C4-2B (cell line): ENCODE measurements at regions not wholly inside any gene's neighbourhood (a gene's known extent, or its start where the extent isn't known, plus 50 kb on each side); places are given as distances from the start of the nearest gene placed in this dataset.

Source experiments
- H3K27ac ChIP-seq: fragments of 450-650 bp; 2 replicates; pipeline ENCODE4 v1.5.1; 2017
- ZFX ChIP-seq: fragments of 450-650 bp; IDR thresholded peaks from 2 replicates; pipeline ENCODE4 v1.6.1; 2017
- TF ChIP-seq, protein P1 (sequence below): fragments of 450-650 bp; conservative IDR thresholded peaks from 2 replicates; pipeline ENCODE4 v1.5.1; 2017; ENCODE audit warnings: mild to moderate bottlenecking

DNA sequence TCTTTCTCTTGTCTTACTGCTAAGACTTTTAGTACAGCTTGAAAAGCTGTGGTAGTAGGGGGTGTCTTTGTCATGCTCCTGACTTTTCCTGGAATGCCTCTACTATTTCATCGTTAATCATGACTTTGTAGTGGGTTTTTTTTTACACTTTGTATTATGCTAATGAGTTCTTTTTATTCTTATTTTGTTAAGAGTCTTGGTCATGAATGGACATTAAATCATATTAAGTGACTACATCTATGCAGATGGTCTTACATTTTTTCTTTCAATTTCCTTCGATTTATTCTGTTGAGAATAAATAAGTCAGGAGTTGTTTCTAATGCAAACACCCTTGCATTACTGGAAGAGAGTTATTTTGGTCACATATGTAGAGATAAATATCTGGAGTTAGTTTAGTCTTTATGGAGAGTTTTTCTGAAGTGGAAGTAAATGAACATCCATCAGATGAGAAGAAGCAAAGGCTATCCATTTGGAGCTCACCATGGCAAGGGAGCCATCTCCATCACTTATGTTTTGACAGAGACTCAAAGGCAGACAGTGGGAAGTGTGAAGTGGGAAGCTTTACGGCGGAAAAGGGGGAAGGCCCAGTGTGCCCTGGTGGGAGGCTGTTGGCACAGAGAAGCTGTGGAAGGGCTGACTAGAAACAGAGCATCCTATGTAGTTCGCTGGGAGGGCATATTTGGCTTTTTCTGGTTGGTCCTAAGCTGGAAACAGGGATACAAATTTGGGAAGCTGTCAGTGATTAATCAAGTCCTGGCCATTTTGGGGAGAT is 73.1 kb upstream of the PRR23E start:
- H3K27ac ChIP-seq, result no peak overlapping the region
- no peak for TF ChIP-seq ZFX
- TF ChIP-seq, protein P1, sequence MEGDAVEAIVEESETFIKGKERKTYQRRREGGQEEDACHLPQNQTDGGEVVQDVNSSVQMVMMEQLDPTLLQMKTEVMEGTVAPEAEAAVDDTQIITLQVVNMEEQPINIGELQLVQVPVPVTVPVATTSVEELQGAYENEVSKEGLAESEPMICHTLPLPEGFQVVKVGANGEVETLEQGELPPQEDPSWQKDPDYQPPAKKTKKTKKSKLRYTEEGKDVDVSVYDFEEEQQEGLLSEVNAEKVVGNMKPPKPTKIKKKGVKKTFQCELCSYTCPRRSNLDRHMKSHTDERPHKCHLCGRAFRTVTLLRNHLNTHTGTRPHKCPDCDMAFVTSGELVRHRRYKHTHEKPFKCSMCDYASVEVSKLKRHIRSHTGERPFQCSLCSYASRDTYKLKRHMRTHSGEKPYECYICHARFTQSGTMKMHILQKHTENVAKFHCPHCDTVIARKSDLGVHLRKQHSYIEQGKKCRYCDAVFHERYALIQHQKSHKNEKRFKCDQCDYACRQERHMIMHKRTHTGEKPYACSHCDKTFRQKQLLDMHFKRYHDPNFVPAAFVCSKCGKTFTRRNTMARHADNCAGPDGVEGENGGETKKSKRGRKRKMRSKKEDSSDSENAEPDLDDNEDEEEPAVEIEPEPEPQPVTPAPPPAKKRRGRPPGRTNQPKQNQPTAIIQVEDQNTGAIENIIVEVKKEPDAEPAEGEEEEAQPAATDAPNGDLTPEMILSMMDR, result no peak

GRCh38 chr3:127120851-127121647 is 71.9 kb upstream of the PRR23E start:
- TF ChIP-seq, protein P1, result no peak
- no peak for TF ChIP-seq ZFX
- H3K27ac ChIP-seq, result no peak overlapping the region

DNA sequence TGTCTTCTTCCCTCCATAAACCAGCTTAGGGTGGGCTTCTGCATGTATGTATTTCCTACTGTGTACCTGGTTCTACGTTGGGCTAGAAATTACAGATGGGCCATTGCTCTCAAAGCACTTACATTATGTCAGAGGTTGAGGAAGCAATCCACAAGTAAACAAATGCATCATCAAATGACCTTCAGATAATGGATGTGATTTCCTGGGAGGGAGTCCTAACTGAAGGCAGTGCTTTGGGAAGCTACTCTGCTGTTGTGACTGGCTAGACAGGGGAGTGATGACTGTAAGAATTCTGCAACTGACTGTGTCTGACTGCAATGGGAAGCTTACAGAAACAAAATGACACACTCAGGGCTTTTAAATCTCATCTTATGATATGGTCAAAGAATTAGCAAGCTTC is 71.0 kb upstream of the PRR23E start:
- TF ChIP-seq, protein P1, result no peak
- no peak for TF ChIP-seq ZFX
- H3K27ac ChIP-seq, result no peak overlapping the region

DNA sequence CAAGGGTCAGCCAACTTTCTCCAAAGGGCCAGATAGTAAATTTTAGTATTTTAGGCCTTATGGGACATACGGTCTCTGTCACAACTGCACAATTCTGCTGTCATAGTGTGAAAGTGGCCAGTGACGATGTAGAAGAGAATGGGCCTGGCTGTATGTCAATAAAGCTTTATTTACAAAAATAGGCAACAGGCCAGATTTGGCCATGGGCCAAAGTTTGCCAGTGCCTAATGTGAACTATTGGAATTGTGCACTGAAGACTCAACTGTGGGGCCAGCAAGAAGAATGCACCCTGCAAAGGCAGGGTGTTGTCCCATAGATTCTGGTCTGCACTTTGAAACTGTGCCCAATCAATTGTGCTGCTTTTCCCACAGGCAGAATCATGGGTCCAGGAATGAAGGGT is 69.4 kb upstream of the PRR23E start:
- TF ChIP-seq, protein P1, result no peak
- TF ChIP-seq ZFX, result no peak
- H3K27ac ChIP-seq, result no peak overlapping the region

- no peak overlapping the region for H3K27ac ChIP-seq
- no peak for TF ChIP-seq ZFX
- TF ChIP-seq, protein P1, result no peak
Measured at GRCh38 chr3:127124120-127124519, 68.8 kb upstream of the PRR23E start.

DNA sequence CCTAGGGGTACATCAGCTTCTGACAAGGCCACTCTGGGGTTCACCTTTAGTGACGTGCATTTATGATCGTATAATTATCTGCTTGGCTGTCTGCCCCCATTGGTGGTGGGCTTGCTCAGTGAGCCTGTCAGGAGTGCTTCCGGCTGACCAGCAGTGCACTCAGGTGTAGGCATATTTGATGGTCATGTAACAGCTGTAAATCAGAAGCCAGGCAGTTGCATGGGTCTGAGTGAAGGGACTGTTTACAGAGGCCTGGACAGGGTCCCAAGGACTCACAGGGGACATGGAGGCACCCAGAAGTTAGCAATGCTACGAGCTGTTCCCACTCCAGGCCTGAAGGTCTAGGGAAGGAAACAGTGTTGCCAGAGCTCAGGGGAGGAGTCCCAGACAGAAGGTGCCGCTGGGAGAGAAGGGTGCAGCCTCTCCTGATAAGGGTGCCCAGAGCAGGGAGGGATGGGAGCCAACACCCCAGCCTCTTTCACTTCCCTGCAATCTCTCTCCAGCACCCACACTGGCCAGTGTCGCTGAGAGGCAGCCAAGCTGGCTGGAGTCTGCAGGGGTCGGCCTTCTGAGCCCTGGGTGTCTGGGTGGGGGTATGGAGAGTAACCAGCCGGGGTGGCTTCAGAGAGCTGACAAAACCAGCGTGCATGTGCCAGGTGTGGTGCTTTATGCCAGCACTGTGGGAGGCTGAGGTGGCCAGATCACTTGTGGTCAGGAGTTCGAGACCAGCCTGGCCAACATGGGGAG is 61.3 kb upstream of the PRR23E start:
- TF ChIP-seq, protein P1, result no peak
- TF ChIP-seq ZFX, result no peak
- no peak overlapping the region for H3K27ac ChIP-seq
